H1 (cell line): ENCODE measurements at regions not wholly inside any gene's neighbourhood (a gene's known extent, or its start where the extent isn't known, plus 50 kb on each side); places are given as distances from the start of the nearest gene placed in this dataset.

ENCODE experiments used
- CTCF ChIA-PET: fragments of 300-600 bp; sonication (Branson Sonifier 250); formaldehyde crosslinking; loops from one replicate; lab custom pipeline; 2021; ENCODE audit not compliant: partially characterized antibody; lab: Charles Lee
- POLR2A ChIA-PET: fragments of 300-600 bp; sonication (Branson Sonifier 250); formaldehyde crosslinking; loops from one replicate; lab custom pipeline; 2021; ENCODE audit warnings: inconsistent platforms; ENCODE audit not compliant: partially characterized antibody; lab: Charles Lee
- DNase-seq, 2 experiments: peaks; one replicate each; pipeline versions ENCODE4 v3.0.0 to v3.0.0-alpha.2; 2010 to 2022; ENCODE audit warnings: low spot score in 2 of 2, low read depth in 1 of 2, mixed read lengths in 1 of 2
- FAIRE-seq: peaks from 2 replicates; lab custom pipeline; 2011; peaks lifted over from hg19 to GRCh38; lab: Jason Lieb, UNC
- H2AFZ ChIP-seq: 2 replicates; pipeline ENCODE4 v1.8.1; 2012; ENCODE audit warnings: low read length, inconsistent platforms
- H2AK5ac ChIP-seq: 2 replicates; pipeline ENCODE4 v1.6.1; 2013; ENCODE audit warnings: low read depth, low read length
- H2BK120ac ChIP-seq: replicated peaks from 2 replicates; pipeline ENCODE3; 2013; ENCODE audit warnings: low read depth, low read length, inconsistent platforms
- H2BK12ac ChIP-seq: 2 replicates; pipeline ENCODE4 v1.6.1; 2013; ENCODE audit warnings: low read depth, low read length
- H2BK15ac ChIP-seq: 2 replicates; pipeline ENCODE4 v1.6.1; 2013; ENCODE audit warnings: low read length
- H2BK20ac ChIP-seq: 2 replicates; pipeline ENCODE4 v1.6.1; 2013; ENCODE audit warnings: low read length
- H2BK5ac ChIP-seq: 2 replicates; pipeline ENCODE4 v1.6.1; 2013; ENCODE audit warnings: low read depth, low read length
- H3K14ac ChIP-seq: 2 replicates; pipeline ENCODE4 v1.6.1; 2013; ENCODE audit warnings: inconsistent platforms; ENCODE audit not compliant: insufficient read length
- H3K18ac ChIP-seq: 2 replicates; pipeline ENCODE4 v1.6.1; 2013; ENCODE audit warnings: low read length; ENCODE audit errors: extremely low read depth
- H3K23ac ChIP-seq: 2 replicates; pipeline ENCODE4 v1.6.1; 2013; ENCODE audit warnings: inconsistent platforms; ENCODE audit not compliant: insufficient read length
- H3K23me2 ChIP-seq: 2 replicates; pipeline ENCODE4 v1.6.1; 2013; ENCODE audit warnings: low read depth, low read length
- H3K27ac ChIP-seq: 2 replicates; pipeline ENCODE4 v1.6.1; 2011; ENCODE audit warnings: low read depth, low read length, inconsistent platforms
- H3K27me3 ChIP-seq, 4 experiments: replicated peaks in 1 of 4; 1 replicate in 1 of 4; 2 replicates in 3 of 4; pipeline versions ENCODE4 v1.6.1 to v1.8.1; 2011 to 2013; ENCODE audit warnings: low read length in 3 of 4, mild to moderate bottlenecking in 3 of 4, inconsistent platforms in 2 of 4, mixed read lengths in 2 of 4, moderate library complexity in 1 of 4; ENCODE audit not compliant: control insufficient read depth in 3 of 4, insufficient read depth in 3 of 4; ENCODE audit errors: extremely low read depth in 1 of 4
- H3K36me3 ChIP-seq, 4 experiments: 2 replicates each; pipeline versions ENCODE4 v1.6.1 to v1.8.1; 2011 to 2013; ENCODE audit warnings: mild to moderate bottlenecking in 4 of 4, low read length in 3 of 4, moderate library complexity in 2 of 4, control low read depth in 1 of 4, inconsistent platforms in 1 of 4; ENCODE audit not compliant: insufficient read depth in 4 of 4, control insufficient read depth in 2 of 4
- H3K4ac ChIP-seq: replicated peaks from 2 replicates; pipeline ENCODE3; 2013; ENCODE audit warnings: low read length, low read depth, mixed read lengths, inconsistent platforms; ENCODE audit not compliant: insufficient read length
- H3K4me1 ChIP-seq, 4 experiments: replicated peaks in 1 of 4; 1 replicate in 1 of 4; 2 replicates in 3 of 4; pipeline versions ENCODE4 v1.6.1 to v1.8.1; 2011 to 2013; ENCODE audit warnings: low read length in 3 of 4, inconsistent platforms in 2 of 4, mixed read lengths in 1 of 4; ENCODE audit not compliant: insufficient read depth in 4 of 4, control insufficient read depth in 3 of 4
- H3K4me2 ChIP-seq, 2 experiments: 2 replicates each; pipeline versions ENCODE4 v1.6.1 to v1.8.1; 2011 to 2013; ENCODE audit warnings: low read depth in 2 of 2, low read length in 2 of 2, control low read depth in 1 of 2, inconsistent platforms in 1 of 2, mild to moderate bottlenecking in 1 of 2; ENCODE audit not compliant: insufficient read depth in 1 of 2
- H3K4me3 ChIP-seq, 4 experiments: fragments of 200-600, 300-600 bp in 1 of 4; sonication (generic), shearing (Covaris generic), sonication (Bioruptor Twin) in 1 of 4; 2 replicates each; pipeline versions ENCODE4 v1.5.1 to v1.8.1; 2011 to 2016; ENCODE audit warnings: low read length in 4 of 4, low read depth in 3 of 4, control low read depth in 2 of 4, inconsistent platforms in 2 of 4, mild to moderate bottlenecking in 2 of 4, mixed read lengths in 1 of 4, moderate library complexity in 1 of 4; ENCODE audit not compliant: insufficient read depth in 2 of 4; ENCODE audit errors: extremely low read depth in 1 of 4
- H3K56ac ChIP-seq: replicated peaks from 2 replicates; pipeline ENCODE3; 2013; ENCODE audit warnings: low read depth, mild to moderate bottlenecking, mixed read lengths, low read length, inconsistent platforms; ENCODE audit not compliant: insufficient read length
- H3K79me1 ChIP-seq: 2 replicates; pipeline ENCODE4 v1.6.1; 2013; ENCODE audit warnings: low read depth, low read length, control low read depth
- H3K79me2 ChIP-seq, 2 experiments: 2 replicates each; pipeline versions ENCODE4 v1.6.1 to v1.8.1; 2012 to 2013; ENCODE audit warnings: low read length in 2 of 2, mild to moderate bottlenecking in 2 of 2, inconsistent platforms in 1 of 2; ENCODE audit not compliant: insufficient read depth in 2 of 2, control insufficient read depth in 1 of 2
- H3K9ac ChIP-seq, 4 experiments: replicated peaks in 1 of 4; 1 replicate in 1 of 4; 2 replicates in 3 of 4; pipeline versions ENCODE4 v1.6.1 to v1.8.1; 2011 to 2013; ENCODE audit warnings: low read depth in 3 of 4, low read length in 3 of 4, control low read depth in 2 of 4, mild to moderate bottlenecking in 2 of 4, moderate library complexity in 2 of 4, inconsistent platforms in 1 of 4; ENCODE audit errors: extremely low read depth in 1 of 4
- H3K9me3 ChIP-seq, 2 experiments: 2 replicates each; pipeline versions ENCODE4 v1.6.1 to v1.8.1; 2012 to 2013; ENCODE audit warnings: mild to moderate bottlenecking in 2 of 2, moderate library complexity in 2 of 2, control low read depth in 1 of 2, inconsistent platforms in 1 of 2, low read depth in 1 of 2, low read length in 1 of 2, mixed read lengths in 1 of 2; ENCODE audit not compliant: insufficient read depth in 2 of 2
- H4K20me1 ChIP-seq, 2 experiments: replicated peaks in 1 of 2; 2 replicates each; pipeline versions ENCODE3 to v1.8.1; 2011 to 2013; ENCODE audit warnings: inconsistent platforms in 2 of 2, low read length in 2 of 2, mild to moderate bottlenecking in 1 of 2; ENCODE audit not compliant: insufficient read depth in 2 of 2, control insufficient read depth in 1 of 2
- H4K5ac ChIP-seq: 2 replicates; pipeline ENCODE4 v1.6.1; 2013; ENCODE audit warnings: low read length, low read depth, mixed read lengths, inconsistent platforms; ENCODE audit not compliant: insufficient read length
- H4K8ac ChIP-seq: 2 replicates; pipeline ENCODE4 v1.8.0; 2013; ENCODE audit warnings: mild to moderate bottlenecking, moderate library complexity, low read length, inconsistent platforms; ENCODE audit not compliant: insufficient read depth; ENCODE audit errors: extremely low read depth
- H4K91ac ChIP-seq: replicated peaks from 2 replicates; pipeline ENCODE3; 2013; ENCODE audit warnings: low read length, mixed read lengths, inconsistent platforms; ENCODE audit not compliant: insufficient read length
- CREB1 ChIP-seq: IDR thresholded peaks from 2 replicates; pipeline ENCODE4 v1.6.1; 2012; ENCODE audit warnings: inconsistent platforms
- CTCF ChIP-seq, 3 experiments: IDR thresholded peaks; 1 replicate in 2 of 3; 2 replicates in 1 of 3; pipeline versions ENCODE4 v1.5.1 to v1.6.1; 2011; ENCODE audit warnings: low read length in 3 of 3, mild to moderate bottlenecking in 3 of 3, inconsistent platforms in 2 of 3, low read depth in 1 of 3, moderate library complexity in 1 of 3; ENCODE audit not compliant: insufficient read depth in 1 of 3; ENCODE audit errors: control extremely low read depth in 1 of 3
- EZH2 ChIP-seq: fragments of 200-600 bp; sonication (generic); IDR thresholded peaks from 2 replicates; pipeline ENCODE4 v1.7.1; 2012; ENCODE audit warnings: low read depth, mild to moderate bottlenecking, moderate library complexity, low read length, inconsistent platforms; ENCODE audit not compliant: severe bottlenecking
- HDAC2 ChIP-seq, 2 experiments: fragments of 300-600 bp in 1 of 2; sonication (generic) in 1 of 2; IDR thresholded peaks; 2 replicates each; pipeline ENCODE4 v1.6.1; 2011 to 2012; ENCODE audit warnings: low read depth in 2 of 2, low read length in 2 of 2, mild to moderate bottlenecking in 2 of 2, moderate library complexity in 2 of 2, borderline replicate concordance in 1 of 2, inconsistent platforms in 1 of 2
- MAFK ChIP-seq: IDR thresholded peaks from 2 replicates; pipeline ENCODE4 v1.6.1; 2012; ENCODE audit warnings: low read depth, mild to moderate bottlenecking, improper control_type of control experiment, low read length
- PHF8 ChIP-seq: fragments of 200-600 bp; sonication (generic); conservative IDR thresholded peaks from 2 replicates; pipeline ENCODE4 v1.7.1; 2012; ENCODE audit warnings: low read depth, mild to moderate bottlenecking, inconsistent platforms, low read length, moderate library complexity
- WGBS, 2 experiments: shearing (Covaris generic) in 1 of 2; methylation state at CpG; one replicate each; pipeline versions ENCODE4 v1.1.6 to v1.1.7; 2013 to 2015; ENCODE audit warnings: low lambda C conversion rate in 2 of 2, mixed read lengths in 2 of 2, inconsistent platforms in 1 of 2, low coverage in 1 of 2, missing lambda C conversion rate in 1 of 2; ENCODE audit not compliant: insufficient replicate concordance in 2 of 2, insufficient coverage in 1 of 2, insufficient read length in 1 of 2; ENCODE audit errors: extremely low coverage in 1 of 2, missing lambda C conversion rate in 1 of 2; 5-methylcytosine and 5-hydroxymethylcytosine counted together

DNA sequence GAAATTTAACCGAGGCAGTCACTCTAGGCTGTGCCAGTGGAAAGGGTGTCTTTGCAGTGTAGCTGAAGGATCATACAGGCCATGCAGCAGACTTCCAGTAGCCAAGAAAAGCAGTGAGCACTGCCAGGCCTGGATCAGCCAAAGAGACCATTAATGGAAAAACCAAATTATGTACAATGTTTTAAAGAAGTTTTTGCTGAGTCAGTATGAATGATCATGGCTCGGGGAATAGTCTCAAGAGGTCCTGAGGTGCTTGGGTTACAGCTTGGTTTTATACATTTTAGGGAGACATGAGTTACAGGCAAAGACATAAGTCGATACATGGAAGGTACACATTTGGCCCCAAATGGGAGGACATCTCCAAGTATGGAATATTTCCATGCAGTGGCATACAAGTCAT, 141.3 kb downstream of the YTHDC2 start:
- no peaks in the 10 kb centered on the region for H3K36me3 ChIP-seq
- H3K27ac ChIP-seq = no peak overlapping the region
- H3K4me2 ChIP-seq = no peak overlapping the region
- CTCF ChIA-PET = interaction anchor here (0.7 to 3.4 kb wide), 3 partner anchors 9 to 152 kb away, joined by 3 to 22 read pairs (median 3); no protein-coding TSS in a partner anchor
- no peak overlapping the region for H3K14ac ChIP-seq
- H4K8ac ChIP-seq = no peak overlapping the region
- no peak overlapping the region for H3K4me3 ChIP-seq
- H3K4me1 ChIP-seq = no peaks in the 10 kb centered on the region
- H3K9me3 ChIP-seq = no peaks in the 10 kb centered on the region; a peak in 1 of 4 replicates
- no peaks in the 10 kb centered on the region for H3K27me3 ChIP-seq
- FAIRE-seq = no peak
- no peaks in the 10 kb centered on the region for H3K23me2 ChIP-seq
- no peak overlapping the region for H3K9ac ChIP-seq
- DNase-seq = no peak
- no peak overlapping the region for H2BK15ac ChIP-seq
- H2BK120ac ChIP-seq = no peak overlapping the region
- no peaks in the 10 kb centered on the region for H4K20me1 ChIP-seq
- no peak overlapping the region for H2BK20ac ChIP-seq
- no peak overlapping the region for H3K4ac ChIP-seq
- WGBS, 2 experiments = 64% methylated on average over 3 of the region's 3 CpGs; no CpG with 5 or more reads in 1 of the 2 experiments
- H3K18ac ChIP-seq = no peak overlapping the region
- H3K79me1 ChIP-seq = no peaks in the 10 kb centered on the region
- H2AK5ac ChIP-seq = no peak overlapping the region
- TF ChIP-seq CREB1 (no peak), CTCF (IDR thresholded peaks at IDR 0.05; ENCODE audit: control extremely low read depth in 1 of 3, insufficient read depth in 1 of 3, low read depth in 1 of 3, low read length in 3 of 3) (no peak), PHF8 (no peak), HDAC2 (IDR thresholded peaks at IDR 0.05; ENCODE audit: borderline replicate concordance in 1 of 2, low read depth in 2 of 2, low read length in 2 of 2) (no peak), EZH2 (no peak), MAFK (0 out of 2 replicates have a peak, but pooled peaks have one; percentile 33)
- TF ChIP-seq, all 59 proteins: peak for 1
- Histone ChIP-seq H3K23ac (no peak overlapping the region), H3K79me2 (no peaks in the 10 kb centered on the region), H3K56ac (no peak overlapping the region), H2BK5ac (no peak overlapping the region), H2BK12ac (no peak overlapping the region), H2AFZ (0 out of 2 replicates have a peak overlapping the region, but pooled peaks have one; percentile 22), H4K91ac (no peak overlapping the region), H4K5ac (no peak overlapping the region)
- POLR2A ChIA-PET = no interaction called here
